ENCODE measurements at regions not wholly inside any gene's neighbourhood (a gene's known extent, or its start where the extent isn't known, plus 50 kb on each side); places are given as distances from the start of the nearest gene placed in this dataset.

DNA sequence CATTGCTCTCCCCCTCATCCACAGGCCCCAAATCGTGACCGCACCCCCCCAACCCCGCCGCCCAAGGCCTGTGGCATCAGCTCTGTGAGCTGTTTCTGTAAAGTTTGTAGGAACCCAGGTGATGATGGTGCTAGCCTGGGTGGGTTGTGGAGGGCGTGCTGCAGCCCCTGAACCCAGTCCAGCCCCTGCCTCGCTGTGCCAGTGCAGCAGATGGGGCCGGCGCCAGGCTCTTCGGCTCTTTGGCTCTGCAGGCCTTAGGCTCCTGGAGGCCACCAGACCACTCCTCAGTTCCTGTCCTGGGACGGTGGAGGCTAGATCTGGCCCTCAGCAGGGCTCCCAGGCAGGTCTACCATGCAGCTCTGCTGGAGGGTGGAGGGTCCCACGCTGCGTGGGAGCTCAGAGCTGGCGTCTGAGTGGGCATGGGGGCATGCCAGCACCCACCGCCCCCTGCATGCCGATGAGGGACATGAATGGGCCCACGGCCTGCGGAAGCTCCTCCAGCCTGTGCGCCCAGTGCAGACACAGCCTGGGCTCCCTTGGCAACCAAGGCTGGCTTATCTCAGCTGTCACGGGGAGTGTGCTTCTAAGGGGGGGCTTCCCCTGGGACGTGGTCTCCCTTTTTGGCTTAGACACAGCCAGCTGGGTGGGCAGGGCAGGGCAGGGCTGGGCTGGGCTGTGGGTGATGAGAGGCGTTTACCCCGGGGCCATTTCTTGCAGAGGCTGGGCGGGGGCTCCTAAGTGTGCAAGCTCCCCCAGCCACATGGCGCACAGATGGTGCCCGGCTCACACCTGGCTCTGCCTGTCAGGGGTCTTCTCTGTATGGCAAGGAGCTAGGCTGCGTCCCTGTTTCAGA lies 1187.6 kb downstream of the BRD1 start (continued):
- TF ChIP-seq, protein P1, sequence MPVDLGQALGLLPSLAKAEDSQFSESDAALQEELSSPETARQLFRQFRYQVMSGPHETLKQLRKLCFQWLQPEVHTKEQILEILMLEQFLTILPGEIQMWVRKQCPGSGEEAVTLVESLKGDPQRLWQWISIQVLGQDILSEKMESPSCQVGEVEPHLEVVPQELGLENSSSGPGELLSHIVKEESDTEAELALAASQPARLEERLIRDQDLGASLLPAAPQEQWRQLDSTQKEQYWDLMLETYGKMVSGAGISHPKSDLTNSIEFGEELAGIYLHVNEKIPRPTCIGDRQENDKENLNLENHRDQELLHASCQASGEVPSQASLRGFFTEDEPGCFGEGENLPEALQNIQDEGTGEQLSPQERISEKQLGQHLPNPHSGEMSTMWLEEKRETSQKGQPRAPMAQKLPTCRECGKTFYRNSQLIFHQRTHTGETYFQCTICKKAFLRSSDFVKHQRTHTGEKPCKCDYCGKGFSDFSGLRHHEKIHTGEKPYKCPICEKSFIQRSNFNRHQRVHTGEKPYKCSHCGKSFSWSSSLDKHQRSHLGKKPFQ (tag by site-specific recombination; IDR thresholded peaks at IDR 0.05), result no peak
- TF ChIP-seq ZNF548 (tag by site-specific recombination; IDR thresholded peaks at IDR 0.05), result no peak
- TF ChIP-seq FEZF1 (tag by site-specific recombination; IDR thresholded peaks at IDR 0.05), result no peak
- no peak for TF ChIP-seq ZBTB21 (tag by site-specific recombination; IDR thresholded peaks at IDR 0.05)
- no peak for TF ChIP-seq ZNF776 (tag by site-specific recombination; IDR thresholded peaks at IDR 0.05; ENCODE audit: borderline replicate concordance)
- TF ChIP-seq, protein P2, sequence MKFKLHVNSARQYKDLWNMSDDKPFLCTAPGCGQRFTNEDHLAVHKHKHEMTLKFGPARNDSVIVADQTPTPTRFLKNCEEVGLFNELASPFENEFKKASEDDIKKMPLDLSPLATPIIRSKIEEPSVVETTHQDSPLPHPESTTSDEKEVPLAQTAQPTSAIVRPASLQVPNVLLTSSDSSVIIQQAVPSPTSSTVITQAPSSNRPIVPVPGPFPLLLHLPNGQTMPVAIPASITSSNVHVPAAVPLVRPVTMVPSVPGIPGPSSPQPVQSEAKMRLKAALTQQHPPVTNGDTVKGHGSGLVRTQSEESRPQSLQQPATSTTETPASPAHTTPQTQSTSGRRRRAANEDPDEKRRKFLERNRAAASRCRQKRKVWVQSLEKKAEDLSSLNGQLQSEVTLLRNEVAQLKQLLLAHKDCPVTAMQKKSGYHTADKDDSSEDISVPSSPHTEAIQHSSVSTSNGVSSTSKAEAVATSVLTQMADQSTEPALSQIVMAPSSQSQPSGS (tag by site-specific recombination; IDR thresholded peaks at IDR 0.05; ENCODE audit: low read depth), result no peak
- no peak for TF ChIP-seq ZNF214 (tag by site-specific recombination; IDR thresholded peaks at IDR 0.05; ENCODE audit: borderline replicate concordance)
- TF ChIP-seq ZNF324 (tag by site-specific recombination; IDR thresholded peaks at IDR 0.05), result no peak
- no peak for TF ChIP-seq GFI1B (tag by site-specific recombination; IDR thresholded peaks at IDR 0.05)
- no peak for TF ChIP-seq ZNF184 (tag by site-specific recombination; IDR thresholded peaks at IDR 0.05)
- no peak for TF ChIP-seq SALL2 (tag by site-specific recombination; IDR thresholded peaks at IDR 0.05; ENCODE audit: borderline replicate concordance)
- no peak for TF ChIP-seq ZNF140 (tag by site-specific recombination; IDR thresholded peaks at IDR 0.05)

DNA sequence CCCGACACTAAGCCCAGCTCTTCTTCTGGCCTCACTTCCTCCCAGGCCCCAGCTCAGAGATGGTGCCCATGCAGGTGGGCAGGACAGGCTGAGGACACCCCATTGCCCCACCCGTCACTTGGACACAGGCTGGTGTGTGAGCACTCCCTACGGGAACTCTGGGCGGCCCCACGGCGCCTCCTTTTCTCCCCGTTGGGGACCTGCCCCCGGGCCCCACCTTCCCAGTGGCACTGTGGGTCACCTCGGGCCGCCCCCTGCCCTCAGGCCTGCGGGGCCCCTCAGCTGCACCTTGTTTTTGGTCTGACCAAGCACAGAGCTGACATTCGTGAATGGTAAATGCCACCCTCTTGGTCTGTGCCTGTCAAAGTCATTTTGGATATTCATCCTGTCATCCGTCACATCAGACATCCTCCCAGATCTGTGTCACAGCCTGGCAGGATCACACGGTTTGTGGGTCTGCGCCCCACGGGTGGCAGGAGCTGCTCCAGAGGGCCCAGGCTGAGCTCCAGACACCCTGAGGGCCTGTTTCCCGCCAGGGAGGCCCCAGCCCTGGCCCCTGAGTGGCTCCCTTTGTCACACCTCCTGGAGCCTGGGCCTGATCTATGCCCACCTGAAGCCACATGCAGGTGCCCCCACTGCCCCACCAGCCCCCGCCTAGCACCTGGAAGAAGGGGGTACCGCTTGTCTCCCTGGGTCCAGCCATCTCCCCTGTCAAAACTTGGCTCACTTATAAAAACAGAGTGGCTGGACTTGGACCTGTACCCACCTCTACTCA lies 1188.5 kb downstream of the BRD1 start:
- Histone ChIP-seq H3K9me3 (ENCODE audit: control insufficient read depth, insufficient read depth, low read depth, low read length) (no peaks in the 10 kb centered on the region), H3K36me3 (ENCODE audit: control insufficient read depth in 2 of 2, insufficient read depth in 1 of 2, low read length in 2 of 2) (no peaks in the 10 kb centered on the region), H3K4me1 (ENCODE audit: control insufficient read depth, insufficient read depth, low read length) (no peaks in the 10 kb centered on the region), H3K27ac (ENCODE audit: extremely low read depth, low read depth, low read length) (no peak overlapping the region), H3K4me3 (ENCODE audit: low read depth, low read length) (no peak overlapping the region)
- CTCF ChIA-PET, result no interaction called here
- peak; percentile 31; the same call in 1 of the 2 replicates for TF ChIP-seq ZIC2 (tag by site-specific recombination; IDR thresholded peaks at IDR 0.05)
- TF ChIP-seq GLIS1 (tag by site-specific recombination; IDR thresholded peaks at IDR 0.05), result peak; percentile 25; the same call in 1 of the 2 replicates
- TF ChIP-seq ZNF660 (tag by site-specific recombination; IDR thresholded peaks at IDR 0.05), result no peak
- POLR2A ChIA-PET, result no interaction called here

DNA sequence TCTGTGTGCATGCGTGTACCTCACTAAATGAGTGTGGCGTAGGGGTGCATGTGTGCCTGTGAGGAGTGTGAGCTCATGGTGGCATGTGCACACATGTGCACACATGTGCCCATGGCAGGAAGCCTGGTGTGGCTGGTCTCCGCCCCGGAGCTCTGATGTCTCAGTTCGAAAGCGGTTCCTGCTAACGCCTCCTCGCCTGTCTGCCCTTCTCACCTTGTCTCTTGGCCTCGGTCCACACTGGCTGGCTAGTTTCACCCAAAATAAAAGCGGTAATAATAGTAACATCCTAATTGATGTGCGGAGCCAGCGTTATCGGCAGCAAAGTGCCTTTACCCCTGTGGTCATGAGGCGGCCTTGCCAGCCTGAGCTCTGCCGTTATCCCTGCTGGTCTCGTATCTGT lies 1190.4 kb downstream of the BRD1 start:
- TF ChIP-seq MZF1 (tag by site-specific recombination; IDR thresholded peaks at IDR 0.05; ENCODE audit: borderline replicate concordance), result no peak
- H3K4me3 ChIP-seq (ENCODE audit: low read depth, low read length), result no peak overlapping the region
- no peaks in the 10 kb centered on the region for H3K36me3 ChIP-seq (ENCODE audit: control insufficient read depth in 2 of 2, insufficient read depth in 1 of 2, low read length in 2 of 2)
- ChIA-PET CTCF (no interaction called here), POLR2A (no interaction called here)
- no peaks in the 10 kb centered on the region for H3K9me3 ChIP-seq (ENCODE audit: control insufficient read depth, insufficient read depth, low read depth, low read length)
- H3K27ac ChIP-seq (ENCODE audit: extremely low read depth, low read depth, low read length), result no peak overlapping the region
- no peaks in the 10 kb centered on the region for H3K4me1 ChIP-seq (ENCODE audit: control insufficient read depth, insufficient read depth, low read length)

DNA sequence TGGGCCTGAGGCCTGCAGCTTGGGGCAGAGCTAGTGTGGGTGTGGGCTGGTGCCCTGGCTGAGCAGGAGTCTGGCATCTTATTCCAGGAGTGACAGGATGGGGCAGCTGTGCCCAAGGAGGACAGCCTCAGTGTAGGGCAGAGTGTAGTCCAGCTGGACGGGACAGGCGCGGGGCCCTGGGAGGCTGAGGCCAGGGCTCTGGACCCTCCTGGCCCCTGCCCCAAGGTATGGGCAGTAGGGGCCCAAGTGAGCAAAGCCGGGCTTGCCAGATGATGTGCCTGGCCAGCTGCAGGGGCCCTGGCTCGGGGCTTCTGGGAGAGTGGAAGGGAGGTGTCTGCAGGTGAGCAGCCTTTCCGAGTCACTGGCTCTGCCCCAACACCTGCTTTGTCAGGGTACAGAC lies 1190.9 kb downstream of the BRD1 start:
- no peak overlapping the region for H3K27ac ChIP-seq (ENCODE audit: extremely low read depth, low read depth, low read length)
- no peaks in the 10 kb centered on the region for H3K36me3 ChIP-seq (ENCODE audit: control insufficient read depth in 2 of 2, insufficient read depth in 1 of 2, low read length in 2 of 2)
- H3K4me1 ChIP-seq (ENCODE audit: control insufficient read depth, insufficient read depth, low read length), result no peaks in the 10 kb centered on the region
- CTCF ChIA-PET, result interaction anchor here (0.6 kb wide), 1 partner anchor 1048 kb away, joined by 3 read pairs; no protein-coding TSS in a partner anchor
- H3K9me3 ChIP-seq (ENCODE audit: control insufficient read depth, insufficient read depth, low read depth, low read length), result no peaks in the 10 kb centered on the region
- POLR2A ChIA-PET, result no interaction called here
- H3K4me3 ChIP-seq (ENCODE audit: low read depth, low read length), result no peak overlapping the region
- TF ChIP-seq, protein P2 (tag by site-specific recombination; IDR thresholded peaks at IDR 0.05; ENCODE audit: low read depth), result no peak
- TF ChIP-seq ZNF404 (tag by site-specific recombination; IDR thresholded peaks at IDR 0.05) (no peak), ZNF621 (tag by site-specific recombination; IDR thresholded peaks at IDR 0.05) (no peak), REPIN1 (tag by site-specific recombination; IDR thresholded peaks at IDR 0.05; ENCODE audit: low read depth) (no peak), OSR2 (tag by site-specific recombination; IDR thresholded peaks at IDR 0.05) (no peak), ZNF335 (tag by site-specific recombination; conservative IDR thresholded peaks at IDR 0.05) (no peak)
- TF ChIP-seq, protein P3, sequence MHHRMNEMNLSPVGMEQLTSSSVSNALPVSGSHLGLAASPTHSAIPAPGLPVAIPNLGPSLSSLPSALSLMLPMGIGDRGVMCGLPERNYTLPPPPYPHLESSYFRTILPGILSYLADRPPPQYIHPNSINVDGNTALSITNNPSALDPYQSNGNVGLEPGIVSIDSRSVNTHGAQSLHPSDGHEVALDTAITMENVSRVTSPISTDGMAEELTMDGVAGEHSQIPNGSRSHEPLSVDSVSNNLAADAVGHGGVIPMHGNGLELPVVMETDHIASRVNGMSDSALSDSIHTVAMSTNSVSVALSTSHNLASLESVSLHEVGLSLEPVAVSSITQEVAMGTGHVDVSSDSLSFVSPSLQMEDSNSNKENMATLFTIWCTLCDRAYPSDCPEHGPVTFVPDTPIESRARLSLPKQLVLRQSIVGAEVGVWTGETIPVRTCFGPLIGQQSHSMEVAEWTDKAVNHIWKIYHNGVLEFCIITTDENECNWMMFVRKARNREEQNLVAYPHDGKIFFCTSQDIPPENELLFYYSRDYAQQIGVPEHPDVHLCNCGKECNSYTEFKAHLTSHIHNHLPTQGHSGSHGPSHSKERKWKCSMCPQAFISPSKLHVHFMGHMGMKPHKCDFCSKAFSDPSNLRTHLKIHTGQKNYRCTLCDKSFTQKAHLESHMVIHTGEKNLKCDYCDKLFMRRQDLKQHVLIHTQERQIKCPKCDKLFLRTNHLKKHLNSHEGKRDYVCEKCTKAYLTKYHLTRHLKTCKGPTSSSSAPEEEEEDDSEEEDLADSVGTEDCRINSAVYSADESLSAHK (tag by site-specific recombination; IDR thresholded peaks at IDR 0.05), result no peak
